Stomach (tissue), 8 donors: ENCODE measurements at regions not wholly inside any gene's neighbourhood (a gene's known extent, or its start where the extent isn't known, plus 50 kb on each side); places are given as distances from the start of the nearest gene placed in this dataset.
"Not testable (repeated sequence)": the region's sequence is repeated elsewhere in the genome, so short reads cannot be mapped to it uniquely, and the experiment has no call there.

Source experiments
- DNase-seq, 2 donors: peaks; one replicate each; pipeline versions ENCODE4 v3.0.0 to v3.0.0-alpha.2; 2013 to 2019
- H3K27ac ChIP-seq, 5 donors: fragments of 200-600 bp in 4 of 5; sonication (generic) in 4 of 5; one replicate each; pipeline ENCODE4 v1.5.1; 2013 to 2019; ENCODE audit warnings: mild to moderate bottlenecking in 1 of 5, moderate library complexity in 1 of 5
- H3K27me3 ChIP-seq, 3 donors: fragments of 200-600 bp; sonication (generic); one replicate each; pipeline ENCODE4 v1.5.1; 2017 to 2019; ENCODE audit warnings: mixed run types in 1 of 3
- H3K36me3 ChIP-seq, 4 donors: fragments of 200-600 bp; sonication (generic); 1 replicate in 3 of 4; 2 replicates in 1 of 4; pipeline ENCODE4 v1.5.1; 2016 to 2019
- H3K4me1 ChIP-seq, 4 donors: fragments of 200-600 bp; sonication (generic); one replicate each; pipeline ENCODE4 v1.5.1; 2016 to 2019
- H3K4me3 ChIP-seq, 4 donors: fragments of 200-600 bp; sonication (generic) in 3 of 4; one replicate each; pipeline ENCODE4 v1.5.1; 2016 to 2019; ENCODE audit warnings: mild to moderate bottlenecking in 1 of 4
- H3K9me3 ChIP-seq, 4 donors: fragments of 200-600 bp; sonication (generic); one replicate each; pipeline ENCODE4 v1.5.1; 2016 to 2019
- CTCF ChIP-seq, 7 experiments: fragments of 450-650 bp in 4 of 7; fragments of 200-600 bp in 3 of 7; sonication (generic) in 3 of 7; IDR thresholded peaks; one replicate each; pipeline ENCODE4 v1.5.1; 2016 to 2019; ENCODE audit warnings: antibody characterized with exemption in 7 of 7, control low read depth in 2 of 7, mild to moderate bottlenecking in 1 of 7
- EP300 ChIP-seq: sonication (generic); formaldehyde crosslinking; IDR thresholded peaks from one replicate; pipeline ENCODE4 v1.6.1; 2017; ENCODE audit warnings: antibody characterized with exemption
- POLR2A ChIP-seq, 4 donors: fragments of 450-650 bp; IDR thresholded peaks; one replicate each; pipeline ENCODE4 v1.6.1; 2016; ENCODE audit warnings: antibody characterized with exemption in 4 of 4, control low read depth in 2 of 4, mild to moderate bottlenecking in 1 of 4, moderate library complexity in 1 of 4
- POLR2AphosphoS5 ChIP-seq, 3 donors: sonication (generic); formaldehyde crosslinking; IDR thresholded peaks; one replicate each; pipeline ENCODE4 v1.6.1; 2016; ENCODE audit warnings: antibody characterized with exemption in 3 of 3
- WGBS, 5 donors: extraction: QIAGEN DNeasy Blood & Tissue Kit in 3 of 5; methylation state at CpG; one replicate each; pipeline versions ENCODE4 v1.1.5 to v1.1.7; 2013 to 2018; 5-methylcytosine and 5-hydroxymethylcytosine counted together
- intact Hi-C: fragments of 100-400 bp; cut with DNase I; formaldehyde crosslinking; loops from one replicate; pipeline ENCODE4 v1.15.1; 2023; ENCODE audit warnings: low total_unique reads
- donor health status: healthy with polysubstance abuse.
- donor health status: Bipolar disorder and iron deficiency.
- donor health status: healthy.

GRCh38 chr3:153221748-153222162, 59.7 kb downstream of the RAP2B start:
- WGBS, 5 donors: 50 to 70% (median 62%) methylated on average over 9 of the region's 9 CpGs
- H3K4me1 ChIP-seq: peaks cover 0 to 4% (median 0%) of the 10 kb centered on the region in 4 donors
- peak overlapping the region in 4 of 5 donors; percentile 9 to 76 (median 60) for H3K27ac ChIP-seq
- no peaks in the 10 kb centered on the region for H3K27me3 ChIP-seq
- no peak overlapping the region for H3K4me3 ChIP-seq
- TF ChIP-seq POLR2A (IDR thresholded peaks at IDR 0.05) (no peak), POLR2AphosphoS5 (IDR thresholded peaks at IDR 0.05) (peak in 2 of 3 donors; percentile 49 to 70)
- no peaks in the 10 kb centered on the region for H3K36me3 ChIP-seq
- DNase-seq: peak; percentile 30 to 81
- H3K9me3 ChIP-seq: no peaks in the 10 kb centered on the region
- intact Hi-C loops: no loop called here

GRCh38 chr3:153226877-153227276, 64.9 kb downstream of the RAP2B start:
- intact Hi-C loops: not testable (repeated sequence)

GRCh38 chr3:153230427-153230826, 68.4 kb downstream of the RAP2B start:
- H3K36me3 ChIP-seq, DNase-seq, H3K9me3 ChIP-seq, H3K27ac ChIP-seq, H3K4me3 ChIP-seq, H3K27me3 ChIP-seq, intact Hi-C loops: not testable (repeated sequence)
- peaks cover 0 to 13% (median 0%) of the 10 kb centered on the region in 4 donors for H3K4me1 ChIP-seq
- WGBS, 5 donors: 75 to 83% (median 81%) methylated on average over 8 of the region's 8 CpGs

More at GRCh38 chr3:153226877-153227276, 64.9 kb downstream of the RAP2B start:
- not testable (repeated sequence) for H3K4me1 ChIP-seq, H3K27me3 ChIP-seq, H3K9me3 ChIP-seq, H3K4me3 ChIP-seq, H3K36me3 ChIP-seq, DNase-seq, H3K27ac ChIP-seq
- WGBS, 5 donors: 58 to 71% (median 63%) methylated on average over 5 of the region's 5 CpGs

- peaks cover 0 to 13% (median 0%) of the 10 kb centered on the region in 4 donors for H3K4me1 ChIP-seq
Measured at GRCh38 chr3:153231245-153231644, 69.2 kb downstream of the RAP2B start.

GRCh38 chr3:153232050-153232752, 70.2 kb downstream of the RAP2B start:
- H3K27me3 ChIP-seq, intact Hi-C loops, H3K27ac ChIP-seq, H3K36me3 ChIP-seq, DNase-seq, H3K4me3 ChIP-seq, H3K9me3 ChIP-seq: not testable (repeated sequence)
- H3K4me1 ChIP-seq: peaks cover 0 to 13% (median 0%) of the 10 kb centered on the region in 4 donors
- 85 to 93% (median 86%) methylated on average over 9 to 11 of the region's 11 CpGs for WGBS, 5 donors

More at GRCh38 chr3:153231245-153231644, 69.2 kb downstream of the RAP2B start:
- H3K36me3 ChIP-seq, H3K9me3 ChIP-seq, intact Hi-C loops, H3K27ac ChIP-seq, DNase-seq, H3K27me3 ChIP-seq, H3K4me3 ChIP-seq: not testable (repeated sequence)
- WGBS, 5 donors: 60 to 73% (median 62%) methylated on average over 3 of the region's 3 CpGs

GRCh38 chr3:153232851-153233271, 70.8 kb downstream of the RAP2B start:
- WGBS, 5 donors: 63 to 83% (median 69%) methylated on average over 3 of the region's 3 CpGs
- no peak overlapping the region for H3K27ac ChIP-seq
- DNase-seq: no peak
- H3K4me1 ChIP-seq: peaks cover 0 to 13% (median 0%) of the 10 kb centered on the region in 4 donors
- H3K36me3 ChIP-seq: no peaks in the 10 kb centered on the region
- H3K27me3 ChIP-seq: no peaks in the 10 kb centered on the region
- no peak for TF ChIP-seq POLR2A (IDR thresholded peaks at IDR 0.05)
- TF ChIP-seq EP300: no peak
- no peak for TF ChIP-seq POLR2AphosphoS5 (IDR thresholded peaks at IDR 0.05)
- no peak for TF ChIP-seq CTCF (IDR thresholded peaks at IDR 0.05)
- H3K4me3 ChIP-seq: no peak overlapping the region
- intact Hi-C loops: no loop called here
- H3K9me3 ChIP-seq: no peaks in the 10 kb centered on the region

GRCh38 chr3:153233986-153234385, 72.0 kb downstream of the RAP2B start:
- no peak overlapping the region for H3K27ac ChIP-seq
- H3K36me3 ChIP-seq: no peaks in the 10 kb centered on the region
- H3K9me3 ChIP-seq: no peaks in the 10 kb centered on the region
- TF ChIP-seq CTCF (IDR thresholded peaks at IDR 0.05) (no peak), EP300 (no peak), POLR2AphosphoS5 (IDR thresholded peaks at IDR 0.05) (no peak)
- H3K4me1 ChIP-seq: peaks cover 0 to 13% (median 0%) of the 10 kb centered on the region in 4 donors
- no peak overlapping the region for H3K4me3 ChIP-seq
- no peaks in the 10 kb centered on the region for H3K27me3 ChIP-seq
- intact Hi-C loops: no loop called here
- no peak for DNase-seq
